Right kidney (tissue), 1 donor: ENCODE measurements at regions not wholly inside any gene's neighbourhood (a gene's known extent, or its start where the extent isn't known, plus 50 kb on each side); places are given as distances from the start of the nearest gene placed in this dataset.
"Not testable (repeated sequence)": the region's sequence is repeated elsewhere in the genome, so short reads cannot be mapped to it uniquely, and the experiment has no call there.

Experiments used
- DNase-seq: peaks from one replicate; pipeline ENCODE4 v3.0.0-alpha.2; 2016

GRCh38 chr9:25453875-25454274 lies 224.4 kb downstream of the TUSC1 start:
- no peak for DNase-seq

- no peak for DNase-seq
Observed at GRCh38 chr9:25449503-25449902, 228.7 kb downstream of the TUSC1 start.

- DNase-seq = not testable (repeated sequence)
Observed at GRCh38 chr9:25445721-25446120, 232.5 kb downstream of the TUSC1 start.

DNA sequence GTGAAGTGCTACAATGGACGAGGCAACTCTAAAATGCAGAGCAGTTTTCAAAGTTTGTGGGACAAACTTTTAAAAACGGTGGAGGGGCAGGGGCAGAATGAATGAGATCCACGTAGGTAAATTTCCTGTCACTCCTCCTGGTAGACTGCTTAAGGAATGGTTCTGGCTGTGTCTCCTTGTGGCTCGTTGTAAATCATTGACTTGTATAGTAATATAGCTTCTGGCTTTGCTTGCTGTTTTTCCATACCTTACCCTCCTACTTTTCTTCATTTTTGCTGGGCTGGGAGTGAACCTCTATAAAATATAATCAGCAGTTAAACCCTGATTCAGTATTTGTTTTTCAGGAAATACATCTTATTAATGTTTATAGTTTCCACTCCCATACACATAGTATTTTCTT lies 235.7 kb downstream of the TUSC1 start:
- peak; percentile 34 for DNase-seq

DNA sequence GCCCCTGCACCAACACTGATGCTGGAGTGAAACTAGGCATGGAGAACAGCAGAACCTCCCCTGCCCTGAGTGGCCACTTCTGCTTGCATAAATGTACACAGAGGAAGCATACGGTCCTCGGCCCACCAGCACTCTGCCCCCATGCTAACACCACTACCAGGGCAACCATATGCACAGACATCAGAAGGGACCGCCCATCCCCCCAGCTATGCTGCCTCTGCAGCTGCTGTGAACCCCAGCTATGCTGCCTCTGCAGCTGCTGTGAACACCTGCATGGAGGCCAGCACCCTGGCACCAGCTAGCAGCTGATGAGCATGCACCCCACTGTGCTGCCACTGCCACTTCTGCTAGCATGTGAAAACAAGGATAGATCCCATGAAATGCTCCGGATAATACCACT lies 250.3 kb downstream of the TUSC1 start:
- DNase-seq = no peak

GRCh38 chr9:25427290-25427689 lies 251.0 kb downstream of the TUSC1 start:
- no peak for DNase-seq

GRCh38 chr9:25421560-25421959 lies 256.7 kb downstream of the TUSC1 start:
- no peak for DNase-seq

GRCh38 chr9:25418974-25419373 lies 259.3 kb downstream of the TUSC1 start:
- no peak for DNase-seq

DNA sequence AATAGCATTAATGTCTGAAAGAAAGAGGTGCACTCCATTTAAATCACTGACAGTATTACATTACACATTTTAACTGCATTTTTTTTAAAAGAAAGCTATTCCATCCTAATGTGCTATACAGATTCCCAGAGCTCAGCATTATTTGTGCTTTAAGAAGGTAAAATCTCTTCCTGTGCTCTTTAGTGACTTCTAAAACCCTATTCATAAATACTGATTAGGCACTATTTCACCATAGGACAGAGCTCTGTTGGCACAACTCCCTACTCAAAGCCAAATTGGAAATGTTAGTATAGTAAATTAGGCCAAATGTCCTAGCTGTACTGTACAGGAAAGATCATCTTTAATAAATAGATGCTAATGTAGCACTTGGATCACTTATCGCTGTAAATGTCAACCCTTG lies 262.5 kb downstream of the TUSC1 start:
- no peak for DNase-seq

DNA sequence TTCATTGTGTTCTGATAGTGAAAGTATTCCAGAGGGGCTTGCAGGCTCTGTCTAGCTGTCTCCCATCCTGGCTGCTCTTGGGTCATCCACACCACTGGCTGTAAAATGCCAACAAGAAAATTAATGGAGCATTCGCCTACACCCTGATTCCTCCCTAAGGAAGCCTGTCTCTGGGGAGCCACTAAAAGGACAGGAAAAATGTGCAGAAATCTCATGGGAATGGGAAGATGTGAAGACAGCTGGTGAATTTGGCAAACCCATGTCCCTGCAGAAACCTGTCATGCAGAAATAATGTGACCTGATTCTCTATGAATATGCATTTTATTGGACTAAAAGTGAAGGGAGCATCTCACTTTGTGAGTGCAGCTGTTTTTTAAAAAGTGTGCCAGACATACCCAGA lies 265.6 kb downstream of the TUSC1 start:
- no peak for DNase-seq

- DNase-seq = no peak
Observed at GRCh38 chr9:25397746-25398145, 280.5 kb downstream of the TUSC1 start.

DNA sequence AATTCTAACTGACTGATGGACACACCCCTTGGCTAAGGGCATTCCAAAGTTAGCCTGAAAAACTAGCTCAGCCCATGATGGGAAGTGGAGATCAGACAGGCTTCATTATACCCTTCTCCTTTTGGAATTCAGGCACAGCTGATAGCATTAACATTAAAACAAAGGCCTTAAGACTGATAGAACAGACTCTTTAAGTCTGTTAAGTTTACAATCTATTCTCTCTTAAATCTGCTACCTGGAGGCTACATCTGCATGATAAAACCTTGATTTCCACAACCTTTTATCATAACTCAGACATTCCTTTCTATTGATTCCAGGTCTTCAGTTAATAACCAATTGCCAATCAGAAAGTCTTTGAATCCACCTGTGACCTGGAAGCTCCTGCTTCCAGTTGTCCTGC lies 281.4 kb downstream of the TUSC1 start:
- DNase-seq = no peak

- DNase-seq = no peak
Observed at GRCh38 chr9:25381141-25381540, 297.1 kb downstream of the TUSC1 start.

- DNase-seq = no peak
Observed at GRCh38 chr9:25377039-25377438, 301.2 kb downstream of the TUSC1 start.

GRCh38 chr9:25374281-25374680 lies 304.0 kb downstream of the TUSC1 start:
- no peak for DNase-seq

DNA sequence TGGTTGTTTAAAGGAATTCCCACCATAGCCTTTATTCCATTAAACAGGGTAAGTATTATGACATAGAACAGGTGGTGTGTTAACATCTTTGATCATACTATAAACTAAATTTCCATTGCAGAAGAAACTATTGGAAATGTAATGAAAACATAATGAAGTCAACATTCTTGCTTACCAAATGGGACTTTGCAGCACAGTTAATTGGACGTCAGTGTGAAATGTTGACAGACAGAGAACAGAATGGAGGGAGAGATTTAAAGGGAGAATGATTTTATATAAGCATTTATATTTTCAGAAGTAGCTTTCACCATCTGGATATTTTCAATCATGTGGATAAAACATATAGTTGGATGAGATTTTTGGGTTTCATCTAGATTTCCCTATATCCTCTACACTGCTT lies 311.3 kb downstream of the TUSC1 start:
- no peak for DNase-seq

DNA sequence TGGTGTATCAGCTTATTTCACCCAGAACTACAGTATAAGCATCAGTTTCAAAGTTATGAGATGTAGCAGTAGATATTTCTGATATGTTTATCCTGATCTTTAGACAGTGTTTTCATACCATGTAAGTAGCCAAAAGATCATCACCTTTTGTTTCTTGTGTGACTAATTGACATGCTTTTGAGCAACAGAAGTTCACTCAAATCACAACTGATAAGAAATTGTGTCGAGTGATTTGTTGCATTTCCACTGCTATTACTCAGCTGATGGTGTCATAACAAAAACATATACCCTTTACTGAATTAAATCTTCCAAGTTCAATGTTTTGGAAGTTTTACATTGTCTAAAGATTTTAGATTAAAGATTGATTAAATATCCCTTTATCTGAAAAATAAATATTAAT lies 324.5 kb downstream of the TUSC1 start:
- no peak for DNase-seq

DNA sequence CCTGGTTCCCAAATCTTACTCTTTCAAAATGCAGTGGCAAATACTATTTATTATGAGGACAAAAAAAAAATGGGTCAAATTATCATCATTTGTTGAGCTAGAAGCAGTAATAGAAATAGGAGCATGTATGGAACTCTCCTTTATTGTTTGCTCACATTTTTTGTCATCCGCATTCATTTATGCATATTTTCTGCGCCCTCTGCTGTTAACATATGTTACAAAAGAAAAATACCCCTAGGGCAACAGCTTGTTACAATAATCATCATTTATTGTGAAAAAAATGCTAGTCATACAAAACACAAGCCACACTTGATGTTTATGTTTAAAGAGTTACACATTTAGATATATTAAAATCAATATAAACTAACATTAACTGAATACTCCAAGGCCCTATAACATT lies 328.2 kb downstream of the TUSC1 start:
- no peak for DNase-seq

GRCh38 chr9:25322142-25322541 lies 356.1 kb downstream of the TUSC1 start:
- no peak for DNase-seq

DNA sequence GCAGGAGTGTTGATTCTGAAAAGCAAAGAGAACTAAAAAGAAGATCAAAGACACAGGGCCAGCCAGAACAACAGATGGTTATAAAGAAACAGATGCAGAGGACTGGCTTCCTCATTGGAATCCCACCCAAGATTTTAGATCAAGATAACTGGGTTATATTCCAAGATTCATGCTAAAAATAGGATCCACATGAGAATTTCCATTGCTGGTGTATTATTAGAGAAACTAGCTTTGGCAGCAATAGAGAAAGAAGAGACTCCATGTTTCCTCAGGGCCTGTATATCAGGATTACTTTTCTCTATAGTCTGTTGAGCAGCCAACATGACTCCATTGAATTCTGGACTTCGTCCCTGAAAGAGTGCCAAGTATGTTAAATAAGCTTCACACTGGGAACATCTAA lies 367.3 kb downstream of the TUSC1 start:
- DNase-seq = no peak

GRCh38 chr9:25308549-25308948 lies 369.7 kb downstream of the TUSC1 start:
- no peak for DNase-seq

DNA sequence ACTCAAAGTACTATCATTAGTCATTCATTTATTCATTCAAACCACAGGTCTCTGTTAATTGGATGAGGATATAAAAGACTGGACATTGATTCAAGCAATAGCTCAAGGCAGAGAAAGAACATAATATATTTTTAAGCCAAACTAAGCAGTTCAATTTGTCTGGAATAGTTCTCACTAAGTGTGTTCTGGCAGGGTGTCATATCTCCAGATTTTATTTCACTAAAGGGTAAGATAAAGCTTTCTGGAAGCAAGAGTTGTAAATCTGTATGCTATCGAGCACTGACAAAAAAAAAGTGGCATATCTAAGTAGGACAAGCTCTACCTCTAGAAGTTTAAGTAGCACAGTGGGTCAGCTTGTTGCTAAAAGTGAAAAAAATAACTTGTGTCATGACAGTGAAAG lies 375.6 kb downstream of the TUSC1 start:
- DNase-seq = no peak

DNA sequence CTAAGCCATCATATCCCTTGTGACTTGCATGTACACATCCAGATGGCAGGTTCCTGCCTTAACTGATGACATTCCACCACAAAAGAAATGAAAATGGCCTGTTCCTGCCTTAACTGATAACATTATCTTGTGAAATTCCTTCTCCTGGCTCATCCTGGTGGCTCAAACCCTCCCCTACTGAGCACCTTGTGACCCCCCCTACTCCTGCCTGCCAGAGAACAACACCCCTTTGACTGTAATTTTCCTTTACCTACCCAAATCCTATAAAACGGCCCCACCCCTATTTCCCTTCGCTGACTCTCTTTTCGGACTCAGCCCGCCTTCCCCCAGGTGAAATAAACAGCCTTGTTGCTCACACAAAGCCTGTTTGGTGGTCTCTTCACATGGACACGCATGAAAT lies 390.0 kb downstream of the TUSC1 start:
- DNase-seq = not testable (repeated sequence)

DNA sequence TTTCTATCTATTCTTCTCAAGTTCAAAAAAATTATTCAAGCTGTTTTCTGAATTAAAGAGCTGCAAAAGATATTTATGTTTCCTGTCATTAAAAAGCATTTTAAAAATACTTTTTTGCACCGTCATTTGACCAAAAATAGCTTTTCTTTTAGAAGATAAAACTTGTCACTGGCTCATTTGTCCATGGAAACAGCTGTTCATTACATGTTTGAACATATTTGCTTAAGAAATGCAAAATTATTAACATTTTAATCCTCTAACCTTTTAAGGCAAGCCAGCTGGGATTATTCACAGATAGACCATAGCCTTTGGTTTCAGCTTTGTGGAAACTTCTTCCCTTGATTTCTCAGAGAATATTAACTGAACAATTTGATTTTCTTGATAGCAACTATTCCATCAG lies 393.9 kb downstream of the TUSC1 start:
- DNase-seq = no peak

GRCh38 chr9:25282946-25283345 lies 395.3 kb downstream of the TUSC1 start:
- no peak for DNase-seq

DNA sequence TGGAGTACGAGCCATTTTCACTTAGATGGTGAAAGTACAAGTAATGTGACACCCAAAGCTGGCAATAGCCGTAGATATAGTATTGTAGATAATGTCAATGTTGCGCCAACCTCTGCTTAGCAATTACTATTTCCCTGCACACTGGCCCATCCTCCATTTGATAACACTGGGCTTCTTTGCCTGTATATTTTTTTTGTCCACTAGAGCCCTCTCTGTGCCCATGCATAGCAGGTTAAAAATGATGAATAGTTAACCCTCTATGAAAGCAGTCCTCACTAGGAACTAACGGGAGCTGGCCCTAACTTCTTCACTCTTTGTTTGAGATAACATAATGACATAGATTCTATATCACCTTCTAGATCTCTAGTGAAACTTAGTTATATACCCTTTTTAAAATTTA lies 416.8 kb downstream of the TUSC1 start:
- no peak for DNase-seq
